ENCODE measurements at regions not wholly inside any gene's neighbourhood (a gene's known extent, or its start where the extent isn't known, plus 50 kb on each side); places are given as distances from the start of the nearest gene placed in this dataset.

- DNase-seq (ENCODE audit: low spot score): no peak
Measured at GRCh38 chr14:98761993-98762392, 510.0 kb downstream of the BCL11B start.

GRCh38 chr14:98766818-98767217, 505.2 kb downstream of the BCL11B start:
- DNase-seq (ENCODE audit: low spot score): no peak

- peak; percentile 23 for DNase-seq (ENCODE audit: low spot score)
Measured at GRCh38 chr14:98769326-98769725, 502.7 kb downstream of the BCL11B start.

GRCh38 chr14:98770151-98770550, 501.8 kb downstream of the BCL11B start:
- peak; percentile 80 for DNase-seq (ENCODE audit: low spot score)

- no peak for DNase-seq (ENCODE audit: low spot score)
Measured at GRCh38 chr14:98773814-98774213, 498.2 kb downstream of the BCL11B start.

- DNase-seq (ENCODE audit: low spot score): no peak
Measured at GRCh38 chr14:98775892-98776291, 496.1 kb downstream of the BCL11B start.

GRCh38 chr14:98782062-98782461, 489.9 kb downstream of the BCL11B start:
- no peak for DNase-seq (ENCODE audit: low spot score)

- no peak for DNase-seq (ENCODE audit: low spot score)
Measured at GRCh38 chr14:98785578-98785977, 486.4 kb downstream of the BCL11B start.

GRCh38 chr14:98786456-98786855, 485.5 kb downstream of the BCL11B start:
- no peak for DNase-seq (ENCODE audit: low spot score)

GRCh38 chr14:98791661-98792060, 480.3 kb downstream of the BCL11B start:
- DNase-seq (ENCODE audit: low spot score): no peak

GRCh38 chr14:98792171-98792570, 479.8 kb downstream of the BCL11B start:
- DNase-seq (ENCODE audit: low spot score): no peak

GRCh38 chr14:98798099-98798498, 473.9 kb downstream of the BCL11B start:
- no peak for DNase-seq (ENCODE audit: low spot score)

GRCh38 chr14:98799891-98800290, 472.1 kb downstream of the BCL11B start:
- no peak for DNase-seq (ENCODE audit: low spot score)

GRCh38 chr14:98802044-98802443, 470.0 kb downstream of the BCL11B start:
- no peak for DNase-seq (ENCODE audit: low spot score)

- no peak for DNase-seq (ENCODE audit: low spot score)
Measured at GRCh38 chr14:98803196-98803595, 468.8 kb downstream of the BCL11B start.

GRCh38 chr14:98808494-98809407, 463.2 kb downstream of the BCL11B start:
- DNase-seq (ENCODE audit: low spot score): no peak

- DNase-seq (ENCODE audit: low spot score): no peak
Measured at GRCh38 chr14:98816195-98816594, 455.8 kb downstream of the BCL11B start.

GRCh38 chr14:98816720-98817119, 455.3 kb downstream of the BCL11B start:
- DNase-seq (ENCODE audit: low spot score): no peak

GRCh38 chr14:98819132-98819866, 452.7 kb downstream of the BCL11B start:
- DNase-seq (ENCODE audit: low spot score): no peak

- DNase-seq (ENCODE audit: low spot score): no peak
Measured at GRCh38 chr14:98819867-98820206, 452.2 kb downstream of the BCL11B start.

GRCh38 chr14:98822917-98823316, 449.1 kb downstream of the BCL11B start:
- no peak for DNase-seq (ENCODE audit: low spot score)

- DNase-seq (ENCODE audit: low spot score): no peak
Measured at GRCh38 chr14:98826618-98827017, 445.4 kb downstream of the BCL11B start.

GRCh38 chr14:98834119-98834518, 437.9 kb downstream of the BCL11B start:
- DNase-seq (ENCODE audit: low spot score): no peak
